Mesenchymal stem cell (in vitro differentiated cells and primary cell): ENCODE measurements at regions not wholly inside any gene's neighbourhood (a gene's known extent, or its start where the extent isn't known, plus 50 kb on each side); places are given as distances from the start of the nearest gene placed in this dataset.

Experiments used
- DNase-seq: peaks from one replicate; pipeline ENCODE4 v3.0.0-alpha.2; 2013
- H2AFZ ChIP-seq: one replicate; pipeline ENCODE4 v1.6.1; 2013; ENCODE audit warnings: low read depth, mild to moderate bottlenecking, control low read depth, inconsistent platforms, low read length, moderate library complexity
- H2AK5ac ChIP-seq: 2 replicates; pipeline ENCODE4 v1.6.1; 2013; ENCODE audit warnings: low read length, moderate library complexity, mild to moderate bottlenecking, inconsistent platforms; ENCODE audit not compliant: severe bottlenecking
- H2BK120ac ChIP-seq: one replicate; pipeline ENCODE4 v1.6.1; 2013; ENCODE audit warnings: low read depth, mild to moderate bottlenecking, inconsistent platforms, low read length, moderate library complexity
- H2BK12ac ChIP-seq, 2 experiments: one replicate each; pipeline ENCODE4 v1.6.1; 2013; ENCODE audit warnings: inconsistent platforms in 2 of 2, low read length in 2 of 2, mild to moderate bottlenecking in 2 of 2, moderate library complexity in 2 of 2, control low read depth in 1 of 2
- H2BK15ac ChIP-seq: one replicate; pipeline ENCODE4 v1.6.1; 2013; ENCODE audit warnings: mild to moderate bottlenecking, low read depth, inconsistent platforms; ENCODE audit not compliant: poor library complexity, severe bottlenecking
- H2BK5ac ChIP-seq: 2 replicates; pipeline ENCODE4 v1.6.1; 2013; ENCODE audit warnings: low read depth, mild to moderate bottlenecking, low read length, control low read depth, inconsistent platforms; ENCODE audit not compliant: poor library complexity, severe bottlenecking
- H3K14ac ChIP-seq, 2 experiments: one replicate each; pipeline ENCODE4 v1.6.1; 2013; ENCODE audit warnings: inconsistent platforms in 2 of 2, low read length in 2 of 2, control low read depth in 1 of 2, mild to moderate bottlenecking in 1 of 2, moderate library complexity in 1 of 2
- H3K18ac ChIP-seq, 2 experiments: one replicate each; pipeline ENCODE4 v1.6.1; 2013; ENCODE audit warnings: inconsistent platforms in 2 of 2, low read length in 2 of 2, control low read depth in 1 of 2, low read depth in 1 of 2, mild to moderate bottlenecking in 1 of 2
- H3K23ac ChIP-seq, 2 experiments: one replicate each; pipeline ENCODE4 v1.6.1; 2013; ENCODE audit warnings: inconsistent platforms in 2 of 2, low read length in 2 of 2, mild to moderate bottlenecking in 2 of 2, moderate library complexity in 2 of 2, control low read depth in 1 of 2
- H3K27ac ChIP-seq: 2 replicates; pipeline ENCODE4 v1.5.1; 2013; ENCODE audit warnings: mild to moderate bottlenecking, moderate library complexity, low read length, control low read depth, inconsistent platforms; ENCODE audit not compliant: poor library complexity, severe bottlenecking
- H3K27me3 ChIP-seq, 2 experiments: 2 replicates each; pipeline versions ENCODE4 v1.6.1 to v1.7.0; 2013; ENCODE audit warnings: low read length in 2 of 2, mild to moderate bottlenecking in 2 of 2, moderate library complexity in 2 of 2, control low read depth in 1 of 2, inconsistent platforms in 1 of 2; ENCODE audit not compliant: control insufficient read depth in 1 of 2, insufficient read depth in 1 of 2
- H3K36me3 ChIP-seq, 2 experiments: 2 replicates each; pipeline versions ENCODE4 v1.6.1 to v1.7.0; 2013; ENCODE audit warnings: low read length in 2 of 2, control low read depth in 1 of 2, inconsistent platforms in 1 of 2, low read depth in 1 of 2, mild to moderate bottlenecking in 1 of 2; ENCODE audit not compliant: insufficient read depth in 2 of 2, control insufficient read depth in 1 of 2
- H3K4ac ChIP-seq, 2 experiments: one replicate each; pipeline ENCODE4 v1.6.1; 2013; ENCODE audit warnings: inconsistent platforms in 2 of 2, low read length in 2 of 2, mild to moderate bottlenecking in 2 of 2, moderate library complexity in 2 of 2, control low read depth in 1 of 2, low read depth in 1 of 2
- H3K4me1 ChIP-seq: 2 replicates; pipeline ENCODE4 v1.6.1; 2013; ENCODE audit warnings: low read depth, low read length, control low read depth; ENCODE audit not compliant: control insufficient read depth, insufficient read depth
- H3K4me2 ChIP-seq: 2 replicates; pipeline ENCODE4 v1.6.1; 2013; ENCODE audit warnings: low read length, mild to moderate bottlenecking, inconsistent platforms; ENCODE audit not compliant: poor library complexity, severe bottlenecking
- H3K4me3 ChIP-seq, 2 experiments: 2 replicates each; pipeline versions ENCODE4 v1.5.1 to v1.7.0; 2013; ENCODE audit warnings: low read length in 2 of 2, mild to moderate bottlenecking in 2 of 2, control low read depth in 1 of 2, low read depth in 1 of 2; ENCODE audit not compliant: insufficient read depth in 1 of 2
- H3K79me1 ChIP-seq: replicated peaks from 2 replicates; pipeline ENCODE4 v1.6.1; 2013; ENCODE audit warnings: mild to moderate bottlenecking, control low read depth, low read length, inconsistent platforms; ENCODE audit not compliant: poor library complexity, severe bottlenecking
- H3K9ac ChIP-seq: 2 replicates; pipeline ENCODE4 v1.7.0; 2013; ENCODE audit warnings: mild to moderate bottlenecking, low read length, moderate library complexity
- H3K9me3 ChIP-seq: 2 replicates; pipeline ENCODE4 v1.7.0; 2013; ENCODE audit warnings: mild to moderate bottlenecking, low read length; ENCODE audit not compliant: control insufficient read depth
- H4K8ac ChIP-seq: one replicate; pipeline ENCODE4 v1.6.1; 2013; ENCODE audit warnings: inconsistent platforms, mild to moderate bottlenecking, low read length, moderate library complexity
- H4K91ac ChIP-seq: one replicate; pipeline ENCODE4 v1.6.1; 2013; ENCODE audit warnings: mild to moderate bottlenecking, low read length, inconsistent platforms
- WGBS: methylation state at CpG from one replicate; pipeline ENCODE4 v1.1.7; 2013; ENCODE audit warnings: mixed read lengths; 5-methylcytosine and 5-hydroxymethylcytosine counted together

DNA sequence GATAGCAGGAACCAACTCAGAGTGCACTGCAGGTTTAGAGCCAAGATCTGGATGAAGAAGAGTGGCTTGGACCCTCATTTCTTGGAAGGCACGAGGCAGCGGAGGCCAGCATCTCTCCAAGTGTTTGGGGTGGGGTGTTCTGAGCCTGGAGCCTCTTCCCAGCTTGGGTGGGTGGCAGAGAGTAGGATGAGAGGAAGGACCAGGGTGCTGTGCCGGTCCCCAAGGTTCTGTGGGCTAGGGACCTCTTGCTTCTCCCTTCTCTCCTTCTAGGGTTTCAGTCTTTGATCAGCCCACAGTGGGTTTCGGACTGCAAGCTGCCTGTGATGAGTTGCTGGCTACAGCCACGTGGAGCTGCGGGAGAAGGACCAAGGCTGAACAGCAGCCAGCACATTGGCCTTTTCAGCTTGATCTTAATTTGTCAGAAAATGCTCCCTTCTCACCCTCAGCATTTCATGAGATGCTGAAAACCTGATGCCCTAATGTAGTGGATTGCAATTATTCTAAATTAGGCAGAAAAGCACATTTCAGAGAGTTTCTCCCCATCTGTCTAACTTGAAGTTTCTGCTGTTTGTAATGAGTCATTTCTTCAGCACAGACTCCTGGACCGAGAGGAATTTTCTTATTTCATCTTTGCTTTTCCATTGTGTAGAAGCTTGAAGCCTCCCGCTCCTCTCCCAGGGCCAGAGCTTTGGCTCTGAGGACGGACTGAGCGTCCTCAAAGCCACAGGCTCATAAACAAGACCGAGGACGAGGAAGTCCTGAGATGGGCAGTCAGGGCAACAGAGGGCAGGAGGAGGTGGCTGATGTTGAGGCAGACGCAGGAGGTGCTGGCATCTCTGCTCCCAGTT is 99.1 kb upstream of the HDAC4 start:
- H3K4ac ChIP-seq, result no peak overlapping the region
- H3K27me3 ChIP-seq, result peaks cover 0 to 69% of the 10 kb centered on the region in 2 experiments
- H2AFZ ChIP-seq, result no peak overlapping the region
- WGBS, result 65% methylated on average over 13 of the region's 13 CpGs
- no peaks in the 10 kb centered on the region for H3K4me1 ChIP-seq
- no peak overlapping the region for H3K23ac ChIP-seq
- H2AK5ac ChIP-seq, result no peak overlapping the region
- no peak overlapping the region for H2BK5ac ChIP-seq
- H3K9ac ChIP-seq, result peak overlapping the region; percentile 35
- no peak for DNase-seq
- H3K9me3 ChIP-seq, result peaks cover 3% of the 10 kb centered on the region
- H3K4me3 ChIP-seq, result peak overlapping the region in 1 of 2 experiments; percentile 58
- no peak overlapping the region for H3K27ac ChIP-seq
- no peak overlapping the region for H3K18ac ChIP-seq
- H3K79me1 ChIP-seq, result no peaks in the 10 kb centered on the region
- no peak overlapping the region for H3K14ac ChIP-seq
- H4K91ac ChIP-seq, result no peak overlapping the region
- H4K8ac ChIP-seq, result no peak overlapping the region
- H2BK15ac ChIP-seq, result no peak overlapping the region
- no peaks in the 10 kb centered on the region for H3K36me3 ChIP-seq
- no peak overlapping the region for H2BK12ac ChIP-seq
- no peak overlapping the region for H3K4me2 ChIP-seq
- no peak overlapping the region for H2BK120ac ChIP-seq

GRCh38 chr2:239498981-239499634 is 98.3 kb upstream of the HDAC4 start:
- H3K9me3 ChIP-seq, result peaks cover 3% of the 10 kb centered on the region
- H2AFZ ChIP-seq, result no peak overlapping the region
- no peaks in the 10 kb centered on the region for H3K4me1 ChIP-seq
- H3K14ac ChIP-seq, result no peak overlapping the region
- peak overlapping the region in 1 of 2 experiments; percentile 58 for H3K4me3 ChIP-seq
- H2BK120ac ChIP-seq, result no peak overlapping the region
- peaks cover 0 to 73% of the 10 kb centered on the region in 2 experiments for H3K27me3 ChIP-seq
- no peak overlapping the region for H4K91ac ChIP-seq
- no peak overlapping the region for H4K8ac ChIP-seq
- H2AK5ac ChIP-seq, result no peak overlapping the region
- no peaks in the 10 kb centered on the region for H3K79me1 ChIP-seq
- no peak overlapping the region for H2BK12ac ChIP-seq
- no peak overlapping the region for H3K4me2 ChIP-seq
- H3K18ac ChIP-seq, result no peak overlapping the region
- H3K27ac ChIP-seq, result no peak overlapping the region
- no peak overlapping the region for H3K23ac ChIP-seq
- no peak overlapping the region for H3K4ac ChIP-seq
- H3K9ac ChIP-seq, result peak overlapping the region; percentile 35
- no peak overlapping the region for H2BK15ac ChIP-seq
- no peak for DNase-seq
- WGBS, result 70% methylated on average over 21 of the region's 21 CpGs
- H2BK5ac ChIP-seq, result no peak overlapping the region
- no peaks in the 10 kb centered on the region for H3K36me3 ChIP-seq

- H3K23ac ChIP-seq, result no peak overlapping the region
- no peak overlapping the region for H3K4me2 ChIP-seq
- H3K4me1 ChIP-seq, result no peaks in the 10 kb centered on the region
- no peak overlapping the region for H3K27ac ChIP-seq
- H2AFZ ChIP-seq, result no peak overlapping the region
- no peaks in the 10 kb centered on the region for H3K79me1 ChIP-seq
- H2BK5ac ChIP-seq, result no peak overlapping the region
- H3K9ac ChIP-seq, result no peak overlapping the region
- H3K4me3 ChIP-seq, result peak overlapping the region in 1 of 2 experiments; percentile 34
- H3K18ac ChIP-seq, result no peak overlapping the region
- H2BK15ac ChIP-seq, result no peak overlapping the region
- H4K8ac ChIP-seq, result no peak overlapping the region
- no peak overlapping the region for H2BK12ac ChIP-seq
- H3K36me3 ChIP-seq, result no peaks in the 10 kb centered on the region
- no peak overlapping the region for H3K4ac ChIP-seq
- H3K27me3 ChIP-seq, result peaks cover 0 to 76% of the 10 kb centered on the region in 2 experiments
- peaks cover 3% of the 10 kb centered on the region for H3K9me3 ChIP-seq
- WGBS, result 70% methylated on average over 16 of the region's 16 CpGs
- no peak for DNase-seq
- H2AK5ac ChIP-seq, result no peak overlapping the region
- no peak overlapping the region for H4K91ac ChIP-seq
- H3K14ac ChIP-seq, result no peak overlapping the region
- no peak overlapping the region for H2BK120ac ChIP-seq
Observed at GRCh38 chr2:239498576-239498975, 97.8 kb upstream of the HDAC4 start.

DNA sequence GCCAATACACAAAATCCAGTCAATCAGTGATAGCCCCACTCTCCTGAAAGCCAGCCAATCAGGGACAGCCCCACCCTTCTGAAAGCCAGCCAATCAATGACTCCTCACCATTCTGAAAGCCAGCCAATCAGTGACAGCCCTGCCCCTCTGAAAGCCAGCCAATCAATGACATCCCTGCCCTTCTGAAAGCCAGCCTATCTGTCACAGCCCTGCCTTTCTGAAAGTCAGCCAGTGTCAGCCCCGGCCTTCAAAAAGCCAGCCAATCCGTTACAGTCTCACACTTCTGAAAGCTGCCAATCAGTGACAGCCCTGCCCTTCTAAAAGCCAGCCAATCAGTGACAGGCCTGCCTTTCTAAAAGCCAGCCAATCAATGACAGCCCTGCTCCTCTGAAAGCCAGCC is 95.9 kb upstream of the HDAC4 start:
- no peaks in the 10 kb centered on the region for H3K4me1 ChIP-seq
- DNase-seq, result no peak
- no peak overlapping the region for H4K91ac ChIP-seq
- H2AK5ac ChIP-seq, result no peak overlapping the region
- H3K9ac ChIP-seq, result no peak overlapping the region
- no peak overlapping the region for H3K4me3 ChIP-seq
- no peak overlapping the region for H2BK12ac ChIP-seq
- H3K79me1 ChIP-seq, result no peaks in the 10 kb centered on the region
- H2AFZ ChIP-seq, result no peak overlapping the region
- H2BK5ac ChIP-seq, result no peak overlapping the region
- no peak overlapping the region for H3K4me2 ChIP-seq
- peaks cover 3% of the 10 kb centered on the region for H3K9me3 ChIP-seq
- H3K23ac ChIP-seq, result no peak overlapping the region
- H3K27me3 ChIP-seq, result peaks cover 0 to 83% of the 10 kb centered on the region in 2 experiments
- H2BK120ac ChIP-seq, result no peak overlapping the region
- H3K14ac ChIP-seq, result no peak overlapping the region
- no peak overlapping the region for H3K18ac ChIP-seq
- H3K4ac ChIP-seq, result no peak overlapping the region
- no peaks in the 10 kb centered on the region for H3K36me3 ChIP-seq
- no peak overlapping the region for H3K27ac ChIP-seq
- WGBS, result 31% methylated on average over 2 of the region's 2 CpGs
- H2BK15ac ChIP-seq, result no peak overlapping the region
- no peak overlapping the region for H4K8ac ChIP-seq
